Right kidney (tissue), 1 donor: ENCODE measurements at regions not wholly inside any gene's neighbourhood (a gene's known extent, or its start where the extent isn't known, plus 50 kb on each side); places are given as distances from the start of the nearest gene placed in this dataset.
"Not testable (repeated sequence)": the region's sequence is repeated elsewhere in the genome, so short reads cannot be mapped to it uniquely, and the experiment has no call there.

Source experiments
- DNase-seq: peaks from one replicate; pipeline ENCODE4 v3.0.0-alpha.2; 2016

GRCh38 chr1:58059789-58060188 is 486.7 kb downstream of the OMA1 start:
- no peak for DNase-seq

DNA sequence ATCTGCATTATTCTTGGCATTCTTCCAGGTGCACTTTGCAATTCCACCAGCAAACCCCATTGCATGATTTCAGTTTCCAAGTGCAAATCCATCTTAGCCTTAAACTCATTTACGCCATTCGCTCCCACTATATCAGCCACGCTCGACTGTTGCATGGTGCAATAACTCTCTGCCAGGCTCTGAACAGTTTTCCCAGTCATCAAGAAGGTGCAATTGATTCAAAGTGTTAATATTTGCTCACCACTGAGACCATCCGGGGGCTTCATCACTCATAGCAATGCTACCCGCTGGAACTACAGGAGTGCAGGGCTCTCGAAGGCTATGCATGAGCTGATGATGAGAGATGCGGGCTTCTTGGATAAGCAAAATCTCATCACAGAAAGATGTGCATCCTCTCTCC is 488.2 kb downstream of the OMA1 start:
- no peak for DNase-seq

- DNase-seq = no peak
Observed at GRCh38 chr1:58057826-58058225, 488.7 kb downstream of the OMA1 start.

- DNase-seq = not testable (repeated sequence)
Observed at GRCh38 chr1:58051187-58051586, 495.3 kb downstream of the OMA1 start.

DNA sequence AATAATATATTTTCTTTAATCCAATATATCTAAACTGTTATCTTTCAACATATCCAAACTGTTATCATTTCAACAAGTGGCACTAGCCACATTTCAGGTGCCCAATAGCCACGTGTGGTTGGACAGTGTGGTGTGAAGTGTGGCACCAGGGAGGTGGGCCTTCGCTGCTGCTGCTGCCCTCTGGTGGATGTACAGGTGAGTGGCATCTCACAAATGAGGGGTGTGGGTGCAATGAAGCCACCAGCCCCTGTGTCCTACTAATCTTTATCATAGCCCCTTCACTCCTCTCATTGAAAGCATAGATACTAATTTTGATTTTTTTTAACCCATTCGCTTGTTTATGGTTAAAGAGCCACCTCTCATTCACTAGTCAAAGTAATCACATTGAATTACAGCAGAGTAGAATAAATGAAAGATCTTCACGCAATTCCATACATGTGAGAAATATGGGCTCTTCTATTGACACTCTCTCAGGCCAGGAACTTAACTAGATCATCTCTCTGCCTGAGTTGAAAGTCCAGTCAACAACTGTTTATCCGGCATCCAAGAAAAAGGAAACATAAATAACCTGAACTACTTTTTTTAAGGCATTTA is 499.2 kb downstream of the OMA1 start:
- DNase-seq = no peak

DNA sequence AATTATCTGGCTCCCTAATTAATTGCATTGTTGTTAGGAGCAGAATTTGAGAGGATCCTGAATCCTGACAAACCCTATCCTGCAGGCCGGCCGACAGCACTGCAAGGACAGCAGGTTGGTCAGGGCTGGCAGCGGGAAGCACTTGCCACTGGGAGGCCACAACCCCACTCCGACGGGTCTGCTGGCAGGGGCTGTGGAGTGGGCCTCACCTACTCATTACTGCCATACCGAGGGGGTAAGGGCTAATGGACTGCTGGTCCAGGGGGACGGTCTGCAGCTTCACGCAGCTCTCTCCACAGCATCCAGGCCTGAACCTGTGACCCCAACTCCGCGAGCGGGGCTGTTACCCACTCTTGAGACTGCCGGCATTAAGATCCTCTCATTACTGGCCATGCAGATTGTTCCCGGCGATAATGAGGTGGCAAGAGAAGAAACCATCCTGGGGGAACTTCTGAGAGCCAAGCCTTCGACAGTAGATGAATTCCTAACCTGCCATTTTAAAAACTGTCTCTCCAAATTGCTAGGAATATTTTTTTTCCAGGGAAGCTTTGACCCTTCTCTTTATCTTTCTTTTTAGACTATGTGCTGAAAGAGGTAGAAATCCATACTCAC is 501.3 kb downstream of the OMA1 start:
- no peak for DNase-seq

- DNase-seq = no peak
Observed at GRCh38 chr1:58041621-58042020, 504.9 kb downstream of the OMA1 start.

DNA sequence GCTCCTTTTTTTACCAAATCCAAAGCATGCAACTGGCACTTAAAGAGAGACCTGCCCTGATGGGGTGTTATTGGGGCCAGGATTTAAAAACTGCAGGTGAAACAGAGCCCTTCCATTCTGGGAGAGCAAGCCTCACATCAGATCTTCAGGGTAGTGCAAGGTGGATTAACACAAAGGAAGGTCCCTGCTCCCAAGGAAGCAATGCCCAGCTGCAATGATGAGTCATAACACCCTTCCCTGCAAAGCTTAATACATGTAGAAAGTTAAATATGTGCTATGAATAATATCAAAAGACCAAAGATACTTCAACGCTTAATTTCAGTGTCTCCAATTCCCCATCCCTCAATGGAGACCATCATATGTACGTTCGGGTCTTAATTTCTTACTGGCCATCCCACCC is 508.0 kb downstream of the OMA1 start:
- no peak for DNase-seq

- no peak for DNase-seq
Observed at GRCh38 chr1:58035523-58035922, 511.0 kb downstream of the OMA1 start.

- no peak for DNase-seq
Observed at GRCh38 chr1:58033311-58033710, 513.2 kb downstream of the OMA1 start.

- no peak for DNase-seq
Observed at GRCh38 chr1:58032611-58033073, 513.9 kb downstream of the OMA1 start.

GRCh38 chr1:58031416-58031815 is 515.1 kb downstream of the OMA1 start:
- DNase-seq = no peak

GRCh38 chr1:58030456-58030855 is 516.1 kb downstream of the OMA1 start:
- DNase-seq = no peak

DNA sequence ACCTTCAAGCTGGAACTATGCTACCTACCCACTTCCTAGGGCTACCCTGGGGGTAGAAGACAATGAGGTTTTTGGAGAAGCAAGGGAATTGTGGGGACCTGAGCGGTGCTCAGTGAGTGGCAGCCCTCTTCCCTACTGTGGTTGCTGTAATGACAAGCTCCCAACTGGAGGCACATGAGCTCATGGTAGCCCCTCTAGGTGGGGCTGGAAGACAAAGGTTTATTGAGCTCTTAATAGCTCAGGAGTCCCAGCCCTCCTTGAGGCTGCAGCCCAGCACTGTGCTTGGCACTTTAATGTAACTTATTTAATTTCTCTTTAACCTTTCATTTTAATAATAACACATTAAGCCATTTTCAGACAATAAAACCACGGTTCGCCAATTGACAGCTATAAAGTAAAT is 528.9 kb downstream of the OMA1 start:
- no peak for DNase-seq

- DNase-seq = no peak
Observed at GRCh38 chr1:58013237-58013636, 533.3 kb downstream of the OMA1 start.

DNA sequence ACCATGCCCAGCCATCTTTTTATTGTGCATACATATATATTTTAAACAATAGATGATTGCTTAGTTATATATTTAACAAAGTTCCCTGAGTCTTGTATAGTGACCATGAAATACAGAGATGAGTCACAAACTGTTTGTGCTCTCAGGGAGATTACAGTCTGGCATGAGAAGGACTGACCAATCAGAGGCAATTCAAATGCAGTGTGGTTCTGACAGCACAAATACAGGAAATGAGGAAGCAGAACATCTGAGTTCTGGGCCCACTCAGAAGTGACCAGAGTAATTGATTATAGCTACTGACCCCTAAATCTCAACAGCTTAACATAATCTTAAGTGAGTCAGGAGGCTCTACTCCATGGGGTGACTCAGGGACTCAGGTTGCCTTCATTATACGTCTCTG is 534.5 kb downstream of the OMA1 start:
- DNase-seq = no peak

GRCh38 chr1:58006421-58007046 is 540.0 kb downstream of the OMA1 start:
- DNase-seq = no peak

DNA sequence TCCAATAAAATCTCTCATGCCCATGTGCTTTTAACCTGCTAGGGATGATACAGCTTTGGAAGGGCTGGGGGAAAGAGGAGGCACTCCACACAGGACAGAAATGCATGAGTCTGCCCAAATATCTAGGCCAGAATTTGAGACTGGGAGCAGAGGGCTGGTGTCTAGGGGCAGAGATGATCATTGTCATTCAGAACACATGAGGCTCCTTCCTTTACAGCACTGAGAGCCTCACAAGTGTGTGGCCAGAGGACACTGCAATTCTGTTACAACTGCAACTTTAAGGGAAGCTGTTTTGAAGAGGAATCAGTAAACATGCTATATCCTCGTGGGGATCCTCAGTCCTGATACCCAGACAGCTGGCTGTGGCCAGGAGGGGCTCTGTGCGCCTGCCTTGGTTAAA is 541.3 kb downstream of the OMA1 start:
- no peak for DNase-seq

- no peak for DNase-seq
Observed at GRCh38 chr1:58003988-58004387, 542.5 kb downstream of the OMA1 start.

- no peak for DNase-seq
Observed at GRCh38 chr1:58003059-58003458, 543.5 kb downstream of the OMA1 start.

DNA sequence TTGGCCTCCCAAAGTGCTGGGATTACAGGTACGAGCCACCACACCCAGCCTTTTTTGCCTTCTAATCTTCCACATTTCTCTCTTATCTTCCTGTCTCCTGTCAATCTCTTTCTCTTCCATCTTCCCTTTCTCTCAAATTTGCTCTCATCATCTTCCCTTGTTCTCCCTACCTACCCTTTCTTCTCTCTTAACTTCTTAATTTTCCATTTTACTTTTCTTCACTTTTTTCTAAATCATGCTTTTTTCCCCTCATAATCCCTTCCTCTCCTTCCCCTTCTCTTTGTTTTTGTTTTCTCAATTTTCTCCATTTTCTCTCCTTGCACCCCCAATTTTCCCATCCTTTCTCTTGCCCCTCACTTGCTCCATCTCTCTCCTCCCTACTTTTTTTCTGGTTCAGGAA is 545.7 kb downstream of the OMA1 start:
- no peak for DNase-seq

- DNase-seq = no peak
Observed at GRCh38 chr1:58000116-58000515, 546.4 kb downstream of the OMA1 start.

DNA sequence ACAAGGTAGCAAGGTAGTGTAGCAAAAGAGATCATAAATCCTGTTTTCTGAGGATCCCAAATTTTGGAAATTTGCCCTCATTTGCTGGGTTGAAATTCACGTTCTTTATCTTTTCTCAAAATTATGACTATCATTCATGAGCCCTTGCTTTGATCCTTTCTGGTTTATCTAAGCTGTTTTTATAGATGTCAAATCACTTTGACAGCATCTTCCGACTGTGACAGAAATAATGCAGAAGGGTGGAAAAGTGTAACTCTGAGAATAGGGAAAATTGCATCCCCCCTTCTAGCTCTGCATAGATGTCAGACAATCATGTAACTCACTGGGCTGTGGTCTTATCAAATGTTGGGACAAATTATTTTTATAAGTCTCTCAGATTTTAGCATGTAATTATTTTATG is 550.1 kb downstream of the OMA1 start:
- no peak for DNase-seq

- DNase-seq = no peak
Observed at GRCh38 chr1:57991289-57991688, 555.2 kb downstream of the OMA1 start.
